Stimulated activated CD8-positive, alpha-beta memory T cell treated with anti-CD3 and anti-CD28 coated beads, Interleukin-7, amount 100 ng/mL, for 24 hours (primary cell): ENCODE measurements at regions not wholly inside any gene's neighbourhood (a gene's known extent, or its start where the extent isn't known, plus 50 kb on each side); places are given as distances from the start of the nearest gene placed in this dataset.

Experiments used
- DNase-seq: peaks from one replicate; pipeline ENCODE4 v3.0.0-alpha.2; 2020; ENCODE audit warnings: low read depth

- DNase-seq: no peak
Observed at GRCh38 chr6:169944415-169944814, 193.0 kb downstream of the ERMARD start.

DNA sequence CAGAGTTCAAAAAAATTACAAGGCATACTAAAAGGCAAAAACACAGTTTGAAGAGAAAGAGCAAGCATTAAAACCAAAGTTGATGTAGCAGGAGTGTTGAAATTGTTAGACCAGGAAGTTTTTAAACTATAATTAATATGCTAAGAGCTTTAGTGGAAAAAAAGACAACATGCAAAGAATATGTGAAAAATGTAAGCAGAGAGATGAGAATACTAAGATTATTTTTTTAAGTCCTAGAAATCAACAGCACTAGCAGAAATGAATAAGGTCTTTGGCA is 192.6 kb downstream of the ERMARD start:
- no peak for DNase-seq

- DNase-seq: no peak
Observed at GRCh38 chr6:169943241-169944060, 192.0 kb downstream of the ERMARD start.

GRCh38 chr6:169942173-169942572 is 190.8 kb downstream of the ERMARD start:
- no peak for DNase-seq

GRCh38 chr6:169940481-169941271 is 189.3 kb downstream of the ERMARD start:
- no peak for DNase-seq

GRCh38 chr6:169939554-169940164 is 188.2 kb downstream of the ERMARD start:
- DNase-seq: no peak

- DNase-seq: no peak
Observed at GRCh38 chr6:169938731-169939130, 187.3 kb downstream of the ERMARD start.

- DNase-seq: no peak
Observed at GRCh38 chr6:169938262-169938701, 186.9 kb downstream of the ERMARD start.

DNA sequence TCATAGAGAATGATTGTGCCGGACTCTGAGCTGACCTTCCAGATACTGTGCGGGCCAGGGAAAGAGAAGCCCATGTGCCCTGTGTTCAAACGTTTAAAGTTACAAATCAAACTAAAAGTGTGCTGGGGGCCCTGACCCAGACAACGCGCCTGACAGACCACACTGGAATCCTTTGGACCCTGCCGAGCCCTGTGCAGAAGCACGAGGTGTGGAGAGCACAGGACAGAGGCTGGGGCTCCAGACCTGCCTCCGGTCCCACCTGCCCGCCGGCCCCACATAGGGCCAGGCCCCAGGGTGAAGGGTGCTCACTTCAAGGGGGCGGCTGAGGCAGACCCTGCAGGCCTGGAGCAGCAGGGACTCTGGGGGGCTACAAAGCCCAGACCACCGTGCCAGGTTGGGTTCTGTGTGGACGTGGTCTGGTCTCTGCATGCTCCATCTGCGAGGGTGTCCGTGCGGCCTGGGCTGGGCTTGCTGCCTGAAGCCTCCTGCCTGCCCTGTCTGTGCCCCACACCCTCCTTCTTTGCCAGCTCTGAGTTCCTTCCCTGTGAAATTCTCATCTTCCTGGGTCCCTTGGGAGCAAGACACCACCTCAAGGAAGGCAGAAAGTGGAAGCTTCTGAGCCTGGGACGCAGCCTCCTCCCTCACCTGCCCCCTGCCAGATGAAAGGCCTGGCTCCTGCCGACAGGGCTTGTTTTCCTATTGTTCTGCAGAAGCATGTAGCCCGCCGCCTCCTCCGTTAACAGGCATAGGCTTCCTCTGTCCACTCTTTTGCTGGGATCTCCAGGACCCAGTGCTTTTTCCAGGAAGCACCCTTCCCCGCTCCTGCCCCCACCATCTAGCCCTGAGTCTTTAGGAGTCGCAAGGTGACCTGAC is 186.2 kb downstream of the ERMARD start:
- no peak for DNase-seq

- no peak for DNase-seq
Observed at GRCh38 chr6:169936355-169936975, 185.0 kb downstream of the ERMARD start.

DNA sequence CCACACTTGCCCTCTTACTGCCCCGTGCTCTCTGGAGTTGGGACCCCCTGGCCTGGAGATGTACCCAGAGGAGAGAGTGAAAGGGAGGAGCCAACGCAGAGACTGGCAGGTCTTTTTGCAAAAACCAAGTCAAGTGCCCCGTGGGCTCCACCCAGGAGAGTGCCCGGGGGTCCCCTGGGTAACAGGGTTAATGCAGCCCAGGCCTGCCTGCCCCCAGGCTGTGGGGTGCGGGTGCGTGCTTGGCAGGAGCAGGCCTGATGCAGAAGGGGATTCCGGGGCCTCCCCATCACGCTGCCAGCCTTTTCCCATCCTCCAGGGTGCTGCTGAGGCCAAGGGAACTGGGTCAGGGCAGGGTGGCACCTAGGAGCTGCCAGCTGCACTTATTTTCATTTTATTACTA is 184.4 kb downstream of the ERMARD start:
- no peak for DNase-seq

- DNase-seq: no peak
Observed at GRCh38 chr6:169935348-169935718, 183.9 kb downstream of the ERMARD start.

DNA sequence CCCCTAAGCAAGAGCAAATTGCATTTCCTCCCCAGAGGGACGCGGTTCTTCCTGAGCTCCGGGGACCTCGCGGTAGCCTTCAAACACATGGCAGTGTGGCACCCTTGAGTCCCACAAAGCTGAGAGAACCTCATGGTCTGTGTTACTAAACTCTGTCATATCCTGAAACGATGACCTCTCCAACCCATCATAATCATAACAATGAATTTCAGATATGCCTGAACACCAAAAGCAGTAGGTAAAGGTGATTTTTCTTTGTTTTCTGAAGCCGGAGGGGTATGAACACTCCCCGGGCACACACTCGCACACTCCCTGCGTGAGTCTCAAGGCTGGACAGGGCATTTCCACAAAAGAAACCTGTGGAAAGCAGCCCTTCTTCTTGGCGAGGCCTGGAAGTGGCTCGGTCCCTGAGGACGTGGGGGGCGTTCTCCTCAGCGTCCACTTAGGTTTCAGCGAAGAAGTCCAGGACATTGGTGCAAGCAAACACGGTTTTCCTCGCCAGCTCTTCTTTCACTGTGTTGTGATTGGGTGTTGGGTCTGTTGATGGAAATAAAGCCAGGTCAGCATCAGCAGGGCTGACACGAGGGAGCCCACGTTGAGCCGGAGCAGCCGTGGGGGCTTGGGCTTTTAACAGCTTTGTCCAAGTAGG is 183.4 kb downstream of the ERMARD start:
- DNase-seq: no peak

GRCh38 chr6:169933839-169934698 is 182.6 kb downstream of the ERMARD start:
- no peak for DNase-seq

GRCh38 chr6:169933251-169933821 is 181.9 kb downstream of the ERMARD start:
- DNase-seq: no peak

- no peak for DNase-seq
Observed at GRCh38 chr6:169932491-169932890, 181.1 kb downstream of the ERMARD start.

GRCh38 chr6:169931261-169931660 is 179.8 kb downstream of the ERMARD start:
- DNase-seq: no peak

- no peak for DNase-seq
Observed at GRCh38 chr6:169930799-169931198, 179.4 kb downstream of the ERMARD start.

- DNase-seq: no peak
Observed at GRCh38 chr6:169927711-169928110, 176.3 kb downstream of the ERMARD start.
